ENCODE measurements at regions not wholly inside any gene's neighbourhood (a gene's known extent, or its start where the extent isn't known, plus 50 kb on each side); places are given as distances from the start of the nearest gene placed in this dataset.

DNA sequence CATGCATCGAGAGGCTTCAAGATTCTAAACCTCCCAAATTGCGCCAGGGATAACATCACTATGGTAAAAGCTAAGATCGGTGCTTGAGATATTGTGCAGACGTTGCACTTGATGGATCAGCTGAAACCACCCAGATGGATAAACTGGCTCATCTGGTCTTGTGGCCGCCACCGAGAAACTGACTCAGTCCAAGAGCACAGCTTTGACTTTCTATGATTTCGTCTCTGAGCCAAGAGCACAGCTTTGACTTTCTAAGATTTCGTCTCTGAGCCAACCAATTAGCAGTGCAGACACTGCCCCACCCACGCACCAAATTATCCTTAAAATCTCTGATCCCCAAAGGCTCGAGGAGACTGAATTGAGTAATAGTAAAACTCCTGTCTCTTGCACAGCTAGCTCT, 687.2 kb downstream of the FAM133A start:
- Histone ChIP-seq H3K27me3 (no peaks in the 10 kb centered on the region), H3K9me3 (no peaks in the 10 kb centered on the region), H3K4me1 (no peaks in the 10 kb centered on the region), H3K36me3 (no peaks in the 10 kb centered on the region), H3K27ac (no peak overlapping the region), H3K4me3 (no peak overlapping the region)
- intact Hi-C loops (cut with DNase I) = no loop called here
- TF ChIP-seq, protein P1, sequence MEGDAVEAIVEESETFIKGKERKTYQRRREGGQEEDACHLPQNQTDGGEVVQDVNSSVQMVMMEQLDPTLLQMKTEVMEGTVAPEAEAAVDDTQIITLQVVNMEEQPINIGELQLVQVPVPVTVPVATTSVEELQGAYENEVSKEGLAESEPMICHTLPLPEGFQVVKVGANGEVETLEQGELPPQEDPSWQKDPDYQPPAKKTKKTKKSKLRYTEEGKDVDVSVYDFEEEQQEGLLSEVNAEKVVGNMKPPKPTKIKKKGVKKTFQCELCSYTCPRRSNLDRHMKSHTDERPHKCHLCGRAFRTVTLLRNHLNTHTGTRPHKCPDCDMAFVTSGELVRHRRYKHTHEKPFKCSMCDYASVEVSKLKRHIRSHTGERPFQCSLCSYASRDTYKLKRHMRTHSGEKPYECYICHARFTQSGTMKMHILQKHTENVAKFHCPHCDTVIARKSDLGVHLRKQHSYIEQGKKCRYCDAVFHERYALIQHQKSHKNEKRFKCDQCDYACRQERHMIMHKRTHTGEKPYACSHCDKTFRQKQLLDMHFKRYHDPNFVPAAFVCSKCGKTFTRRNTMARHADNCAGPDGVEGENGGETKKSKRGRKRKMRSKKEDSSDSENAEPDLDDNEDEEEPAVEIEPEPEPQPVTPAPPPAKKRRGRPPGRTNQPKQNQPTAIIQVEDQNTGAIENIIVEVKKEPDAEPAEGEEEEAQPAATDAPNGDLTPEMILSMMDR (IDR thresholded peaks at IDR 0.05) = no peak
- DNase-seq = no peak
- ATAC-seq = no peak

DNA sequence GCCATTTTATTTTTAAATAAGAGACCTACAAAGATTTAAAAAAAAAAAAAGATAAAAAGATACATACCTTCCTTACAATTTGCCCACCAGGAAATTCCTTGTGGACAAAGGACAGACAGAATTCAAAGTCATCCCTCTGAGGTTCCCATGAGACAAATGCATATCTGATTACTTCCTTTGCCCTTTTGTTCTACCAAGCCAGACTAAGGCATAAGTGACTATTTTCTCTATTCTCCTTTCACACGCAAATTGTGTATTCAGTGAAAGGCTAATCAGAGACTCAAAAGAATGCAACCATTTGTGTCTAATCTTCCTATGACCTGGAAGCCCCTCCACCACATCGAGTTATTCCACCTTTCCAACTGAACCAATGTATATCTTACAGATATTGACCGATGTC, 691.7 kb downstream of the FAM133A start:
- Histone ChIP-seq H3K36me3 (no peaks in the 10 kb centered on the region), H3K27ac (no peak overlapping the region), H3K4me3 (no peak overlapping the region), H3K4me1 (no peaks in the 10 kb centered on the region), H3K27me3 (no peaks in the 10 kb centered on the region), H3K9me3 (no peaks in the 10 kb centered on the region)
- ATAC-seq (no peak), DNase-seq (no peak)
- TF ChIP-seq, protein P1 (IDR thresholded peaks at IDR 0.05) = no peak
- intact Hi-C loops (cut with DNase I) = no loop called here

DNA sequence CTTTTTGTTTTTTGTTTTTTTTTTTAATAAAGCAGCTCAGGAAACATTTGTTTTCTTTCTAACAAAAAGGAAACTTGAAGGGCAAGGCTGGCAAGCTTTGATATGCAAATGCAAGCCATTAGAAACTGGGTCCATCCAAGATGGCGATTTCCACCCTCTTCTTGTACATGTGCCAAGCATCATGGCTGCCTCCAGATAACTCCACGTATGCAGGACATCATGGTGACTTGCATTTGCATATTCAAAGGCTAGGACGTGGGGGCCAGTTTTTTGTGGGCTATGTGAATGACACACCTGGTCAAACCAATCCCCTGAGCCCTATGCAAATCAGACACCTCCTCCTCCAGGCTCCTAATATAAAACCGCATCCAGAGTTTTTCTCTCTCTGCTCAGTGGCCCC, 692.6 kb downstream of the FAM133A start:
- Histone ChIP-seq H3K27me3 (no peaks in the 10 kb centered on the region), H3K4me3 (no peak overlapping the region), H3K36me3 (no peaks in the 10 kb centered on the region), H3K9me3 (no peaks in the 10 kb centered on the region), H3K27ac (no peak overlapping the region), H3K4me1 (no peaks in the 10 kb centered on the region)
- TF ChIP-seq, protein P1 (IDR thresholded peaks at IDR 0.05) = no peak
- ATAC-seq = no peak
- intact Hi-C loops (cut with DNase I) = no loop called here
- DNase-seq = no peak

DNA sequence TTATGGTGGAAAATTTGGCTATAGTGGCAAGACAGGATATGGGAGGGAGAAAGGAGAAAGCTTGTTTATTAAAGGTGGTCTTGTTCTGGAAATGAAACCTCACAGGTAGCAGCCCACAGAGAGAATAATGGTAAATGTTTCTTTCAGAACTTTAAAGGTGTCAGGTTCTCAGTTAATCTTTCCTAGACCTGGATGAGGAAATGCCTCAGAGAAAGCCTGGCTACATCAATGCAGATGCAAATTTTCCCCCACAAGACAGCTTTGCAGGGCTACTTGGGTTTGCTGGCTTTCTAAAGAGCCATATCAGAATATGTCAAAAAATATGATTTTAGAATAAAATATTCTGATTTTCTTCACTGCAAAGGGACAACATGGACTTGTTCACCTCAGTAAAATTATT, 715.0 kb downstream of the FAM133A start:
- Histone ChIP-seq H3K9me3 (no peaks in the 10 kb centered on the region), H3K27me3 (no peaks in the 10 kb centered on the region), H3K4me1 (no peaks in the 10 kb centered on the region), H3K36me3 (no peaks in the 10 kb centered on the region), H3K4me3 (no peak overlapping the region), H3K27ac (no peak overlapping the region)
- TF ChIP-seq, protein P1 (IDR thresholded peaks at IDR 0.05) = no peak
- ATAC-seq = no peak
- intact Hi-C loops (cut with DNase I) = no loop called here
- no peak for DNase-seq

DNA sequence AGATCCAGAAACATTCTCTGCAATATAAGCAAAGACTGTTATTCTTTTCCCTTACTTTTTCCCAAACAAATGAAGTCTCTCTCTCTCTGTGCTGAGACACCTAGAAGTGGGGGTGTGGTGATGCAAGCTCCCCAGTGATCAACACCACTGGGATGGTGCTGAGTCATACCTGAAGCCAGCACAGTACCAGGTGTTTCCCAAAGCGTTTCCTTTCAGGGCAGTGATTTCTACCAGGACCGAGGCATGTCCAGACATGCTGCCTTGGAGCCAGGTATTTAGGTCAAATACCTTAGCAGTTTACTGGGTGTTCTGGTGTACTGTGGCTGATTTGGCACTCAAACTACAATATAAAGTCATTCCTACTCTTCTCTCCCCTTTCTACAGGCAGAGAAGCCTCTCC, 726.5 kb downstream of the FAM133A start:
- Histone ChIP-seq H3K4me1 (no peaks in the 10 kb centered on the region), H3K27me3 (no peaks in the 10 kb centered on the region), H3K27ac (no peak overlapping the region), H3K4me3 (no peak overlapping the region), H3K36me3 (no peaks in the 10 kb centered on the region), H3K9me3 (no peaks in the 10 kb centered on the region)
- TF ChIP-seq, protein P1 (IDR thresholded peaks at IDR 0.05) = no peak
- ATAC-seq = no peak
- no peak for DNase-seq
- intact Hi-C loops (cut with DNase I) = no loop called here

DNA sequence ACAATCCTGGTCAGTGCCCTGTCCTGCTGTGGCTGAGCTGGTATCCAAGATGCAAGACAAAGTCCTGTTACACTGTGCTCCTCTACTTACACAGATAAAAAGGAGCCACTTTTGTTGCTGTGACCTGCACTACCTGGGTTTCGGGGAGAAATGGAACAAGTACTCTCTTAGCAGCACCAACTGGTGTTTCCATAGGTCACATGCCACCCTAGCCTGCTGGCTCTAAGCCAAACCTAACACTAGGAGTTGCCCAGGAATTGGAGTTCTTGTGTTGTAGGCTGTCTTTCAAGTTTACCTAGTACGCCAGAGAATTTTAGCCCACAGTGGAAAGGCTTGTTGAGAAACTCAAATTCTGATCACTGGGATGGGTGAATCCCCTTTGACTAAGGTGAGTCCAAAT, 727.4 kb downstream of the FAM133A start:
- no peak for DNase-seq

More for the DNA sequence above, 727.4 kb downstream of the FAM133A start:
- intact Hi-C loops (cut with DNase I) = no loop called here
- Histone ChIP-seq H3K4me3 (no peak overlapping the region), H3K4me1 (no peaks in the 10 kb centered on the region), H3K27me3 (no peaks in the 10 kb centered on the region), H3K36me3 (no peaks in the 10 kb centered on the region), H3K27ac (no peak overlapping the region), H3K9me3 (no peaks in the 10 kb centered on the region)
- TF ChIP-seq, protein P1 (IDR thresholded peaks at IDR 0.05) = no peak
- ATAC-seq = no peak

Data from upper lobe of right lung (tissue), 1 donor.